LNCaP clone FGC (cell line): ENCODE measurements at regions not wholly inside any gene's neighbourhood (a gene's known extent, or its start where the extent isn't known, plus 50 kb on each side); places are given as distances from the start of the nearest gene placed in this dataset.

Experiments used
- DNase-seq: peaks from one replicate; pipeline ENCODE4 v3.0.0-alpha.2; 2011; ENCODE audit warnings: low read depth
- H3K4me3 ChIP-seq: 2 replicates; pipeline ENCODE4 v1.5.1; 2011; ENCODE audit warnings: mild to moderate bottlenecking, low read depth, low read length, control low read depth
- CTCF ChIP-seq: IDR thresholded peaks from 2 replicates; pipeline ENCODE4 v1.5.1; 2012; ENCODE audit warnings: mild to moderate bottlenecking; ENCODE audit not compliant: control insufficient read depth, insufficient read depth; ENCODE audit errors: extremely low read depth

GRCh38 chr4:59060895-59061294 lies 1950.7 kb upstream of the IGFBP7 start:
- no peak for DNase-seq

GRCh38 chr4:59063015-59063720 lies 1953.0 kb upstream of the IGFBP7 start:
- no peak overlapping the region for H3K4me3 ChIP-seq
- TF ChIP-seq CTCF: no peak
- DNase-seq: no peak

More at GRCh38 chr4:59060895-59061294, 1950.7 kb upstream of the IGFBP7 start:
- TF ChIP-seq CTCF: no peak
- H3K4me3 ChIP-seq: no peak overlapping the region

- no peak overlapping the region for H3K4me3 ChIP-seq
- no peak for DNase-seq
- TF ChIP-seq CTCF: no peak
Observed at GRCh38 chr4:59068722-59069418, 1958.7 kb upstream of the IGFBP7 start.

- TF ChIP-seq CTCF: no peak
- no peak for DNase-seq
- no peak overlapping the region for H3K4me3 ChIP-seq
Observed at GRCh38 chr4:59086410-59086809, 1976.2 kb upstream of the IGFBP7 start.

GRCh38 chr4:59091146-59092142 lies 1981.3 kb upstream of the IGFBP7 start:
- TF ChIP-seq CTCF: no peak
- DNase-seq: no peak
- H3K4me3 ChIP-seq: no peak overlapping the region

GRCh38 chr4:59094505-59094904 lies 1984.3 kb upstream of the IGFBP7 start:
- H3K4me3 ChIP-seq: no peak overlapping the region
- DNase-seq: no peak
- TF ChIP-seq CTCF: no peak
